ENCODE measurements at regions not wholly inside any gene's neighbourhood (a gene's known extent, or its start where the extent isn't known, plus 50 kb on each side); places are given as distances from the start of the nearest gene placed in this dataset.

DNA sequence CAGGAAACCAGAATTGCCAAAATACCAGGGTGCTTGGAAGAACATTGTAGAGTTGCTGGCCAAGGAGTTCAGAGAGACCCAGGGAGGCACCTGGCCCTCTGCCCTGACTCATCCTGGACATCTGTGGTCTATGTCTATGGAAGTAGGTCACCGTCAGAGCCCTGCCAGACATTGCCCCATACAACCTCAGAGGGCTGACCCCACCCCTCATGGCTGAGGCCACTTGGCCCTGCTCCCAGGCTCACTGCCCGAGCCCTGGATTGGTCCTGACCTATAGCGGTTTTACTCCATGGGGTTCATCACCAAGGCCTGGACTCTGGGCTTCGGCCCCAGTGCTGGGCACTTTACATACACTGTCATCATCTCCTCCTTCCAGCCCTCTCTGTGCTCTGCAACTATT lies 233.1 kb downstream of the PTPRU start:
- no peak for TF ChIP-seq ZNF8 (CRISPR knock-in tag; IDR thresholded peaks at IDR 0.05)
- TF ChIP-seq RARB (CRISPR knock-in tag; IDR thresholded peaks at IDR 0.05): no peak
- TF ChIP-seq PPARA (CRISPR knock-in tag; IDR thresholded peaks at IDR 0.05; ENCODE audit: borderline replicate concordance): no peak
- no peak for TF ChIP-seq ZFP30 (CRISPR knock-in tag; IDR thresholded peaks at IDR 0.05)
- no peak for TF ChIP-seq OSR1 (CRISPR knock-in tag; IDR thresholded peaks at IDR 0.05)
